Kidney glomerular epithelial cell (primary cell): ENCODE measurements at regions not wholly inside any gene's neighbourhood (a gene's known extent, or its start where the extent isn't known, plus 50 kb on each side); places are given as distances from the start of the nearest gene placed in this dataset.
"Not testable (repeated sequence)": the region's sequence is repeated elsewhere in the genome, so short reads cannot be mapped to it uniquely, and the experiment has no call there.

Source experiments
- DNase-seq: peaks from one replicate; lab custom pipeline; 2025; lab: John Stamatoyannopoulos, UW

DNA sequence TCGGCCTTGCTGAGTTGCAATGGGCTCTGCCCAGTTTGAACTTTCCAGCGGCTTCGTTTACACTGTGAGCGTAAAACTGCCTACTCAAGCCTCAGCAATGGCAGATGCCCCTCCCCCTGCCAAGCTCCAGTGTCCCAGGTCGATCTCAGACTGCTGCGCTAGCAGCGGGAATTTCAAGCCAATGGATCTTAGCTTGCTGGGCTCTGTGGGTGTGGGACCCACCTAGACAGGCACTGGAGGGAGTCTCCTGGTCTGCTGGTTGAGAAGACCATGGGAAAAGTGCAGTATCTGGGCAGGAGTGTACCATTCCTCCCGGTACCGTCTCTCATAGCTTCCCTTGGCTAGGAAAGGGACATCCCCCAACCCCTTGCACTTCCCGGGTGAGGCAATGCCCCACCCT is 88.2 kb downstream of the KLHL28 start:
- no peak for DNase-seq

DNA sequence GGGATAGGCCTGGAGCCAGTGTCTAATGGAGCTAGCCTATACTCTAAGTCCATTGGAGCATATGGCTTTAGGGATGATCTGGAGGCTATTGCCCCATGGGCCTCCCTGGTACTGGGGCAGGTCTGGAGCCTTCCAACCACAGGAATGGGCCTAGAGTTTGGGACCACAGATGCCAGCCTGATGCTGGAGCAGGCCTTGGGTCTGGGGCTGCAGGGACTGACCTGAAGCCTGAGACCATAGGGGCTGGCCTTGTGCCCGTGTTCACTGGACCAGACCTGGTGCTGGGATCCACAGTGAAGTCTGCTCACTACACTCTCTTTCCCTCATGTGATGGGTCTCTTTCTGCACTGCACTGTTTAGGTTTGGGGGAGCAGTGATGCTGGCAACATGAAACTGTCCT is 95.0 kb downstream of the KLHL28 start:
- no peak for DNase-seq

DNA sequence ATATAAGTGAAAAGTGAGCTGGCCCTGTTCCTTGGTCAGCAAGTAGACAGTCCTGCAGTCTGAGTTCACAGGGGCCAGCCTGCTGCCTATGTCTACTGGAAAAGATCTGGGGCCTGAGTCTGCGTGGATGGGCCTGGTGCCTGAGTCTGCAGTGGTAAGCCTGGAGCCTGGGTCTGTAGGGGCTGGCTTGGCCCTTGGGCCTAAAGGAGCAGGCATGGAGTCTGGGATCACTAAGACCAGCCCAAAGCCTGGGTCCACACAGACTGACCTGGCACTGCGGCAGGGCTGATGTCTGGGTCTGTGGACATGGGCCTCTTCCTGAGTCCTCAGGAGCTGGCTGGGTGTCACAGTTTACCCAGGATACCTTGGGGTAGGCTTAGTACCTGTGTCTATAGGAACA is 95.4 kb downstream of the KLHL28 start:
- DNase-seq, result no peak

DNA sequence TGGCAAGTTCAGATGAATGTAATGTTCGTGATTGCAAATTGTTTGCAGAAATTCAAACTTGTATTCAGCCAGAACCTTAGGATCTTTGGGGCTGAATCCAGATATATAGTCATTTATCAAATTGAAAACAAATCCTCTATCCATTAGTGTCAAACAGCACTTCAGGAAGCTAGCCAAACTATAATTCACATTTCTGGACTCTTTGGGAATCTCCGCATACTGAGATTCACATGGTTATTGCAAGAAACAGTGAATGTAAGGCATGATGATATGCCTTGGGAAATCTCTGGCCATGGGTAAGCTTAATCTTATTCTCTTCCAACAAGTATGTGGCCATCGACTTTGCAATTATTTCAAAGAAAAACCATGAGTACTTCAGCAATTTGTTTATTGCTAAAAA is 98.5 kb downstream of the KLHL28 start:
- no peak for DNase-seq

DNA sequence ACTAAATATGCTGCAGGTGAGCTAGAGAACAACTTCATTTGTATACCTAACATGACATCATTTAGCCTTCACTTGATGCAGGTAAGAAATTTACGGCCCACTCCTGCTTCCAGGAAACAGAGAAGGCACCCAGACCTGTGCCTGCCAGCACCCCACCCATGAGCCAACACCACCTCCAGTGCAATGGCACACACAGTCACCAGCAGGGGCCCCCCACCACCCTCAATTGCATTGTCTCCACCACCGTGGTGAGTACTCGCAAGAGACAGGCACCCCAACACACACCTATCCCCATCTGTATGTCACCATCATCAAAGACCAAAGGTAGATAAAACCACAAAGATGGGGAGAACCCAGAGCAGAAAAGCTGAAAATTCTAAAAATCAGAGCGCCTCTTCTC is 107.6 kb downstream of the KLHL28 start:
- DNase-seq, result no peak

DNA sequence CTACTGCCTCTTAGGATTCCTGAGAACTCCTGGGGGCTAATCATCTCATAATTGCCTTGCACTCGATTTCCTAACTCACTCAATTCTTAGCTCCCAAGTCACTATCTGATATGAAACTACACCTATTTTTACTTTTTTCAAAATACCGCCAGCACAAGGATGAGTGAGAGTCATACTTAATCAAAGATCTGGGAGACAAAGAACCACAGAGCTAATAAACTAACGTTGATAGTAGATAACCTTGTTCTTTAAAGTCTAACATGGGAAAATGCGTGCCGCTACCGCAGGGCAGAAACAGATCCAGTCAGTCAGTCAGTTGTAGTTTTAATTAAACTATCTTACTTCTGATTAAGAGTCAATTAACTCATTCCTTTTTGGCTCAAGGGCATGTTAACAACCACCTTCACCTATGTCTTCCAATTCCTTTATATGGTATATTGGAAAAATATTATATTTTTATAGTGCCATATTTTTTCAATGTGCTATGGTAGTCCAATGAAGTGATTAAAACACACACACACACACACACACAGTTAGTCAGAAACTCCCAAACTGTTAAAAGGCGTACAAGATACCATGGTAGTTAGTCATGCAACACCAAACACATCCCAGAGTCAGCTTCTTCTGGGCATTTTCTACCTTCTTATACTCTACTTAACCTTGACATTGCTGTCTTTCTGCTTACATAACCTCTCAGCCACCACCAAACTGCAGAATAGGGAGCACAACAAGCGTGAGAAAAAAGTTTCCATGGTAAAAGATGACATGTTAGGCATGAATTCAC is 114.0 kb downstream of the KLHL28 start:
- DNase-seq, result peak; percentile 17

DNA sequence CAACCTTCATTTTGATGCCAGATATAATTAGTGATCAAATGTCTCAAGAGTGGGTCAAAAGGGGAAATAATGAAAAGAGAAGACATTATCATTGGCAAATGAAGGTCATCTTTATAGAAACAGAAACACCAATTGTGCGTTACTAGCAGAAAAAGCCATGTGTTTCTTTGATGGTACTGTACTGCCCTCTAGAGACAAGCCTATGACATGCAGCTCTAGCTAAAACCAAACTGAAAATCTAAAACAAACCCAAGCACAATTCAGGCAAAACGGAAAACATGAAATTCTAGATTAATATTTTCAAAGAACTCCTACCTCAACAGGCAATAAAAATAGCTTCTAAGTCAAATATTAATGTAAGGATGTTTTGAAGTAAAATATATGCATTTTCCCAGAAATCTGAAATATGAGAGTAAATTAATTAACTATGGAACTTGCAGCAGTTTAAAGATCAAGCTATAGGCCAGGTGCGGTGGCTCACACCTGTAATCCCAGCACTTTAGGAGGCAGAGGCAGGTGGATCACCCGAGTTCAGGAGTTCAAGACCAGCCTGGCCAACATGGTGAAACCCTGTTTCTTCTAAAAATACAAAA is 115.4 kb downstream of the KLHL28 start:
- DNase-seq, result peak; percentile 19

DNA sequence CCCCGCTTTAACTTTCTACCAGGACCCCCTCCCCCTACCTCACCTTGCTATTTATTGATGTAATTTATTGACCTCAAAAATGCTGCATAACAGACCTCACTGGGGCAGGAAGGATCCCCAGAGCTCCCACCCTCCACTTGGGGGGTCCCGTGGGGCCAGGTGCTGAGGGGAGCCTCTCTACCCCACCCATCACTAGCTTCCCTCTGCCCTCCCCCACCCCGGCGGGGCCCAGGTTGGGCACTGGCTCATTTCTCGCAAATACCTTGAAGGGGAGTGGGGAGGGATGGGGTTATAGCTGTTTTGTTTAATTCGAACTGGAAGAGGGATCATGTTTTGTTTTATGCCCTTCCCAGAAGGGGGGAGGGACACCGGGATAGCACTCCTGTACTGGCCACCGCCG is 125.8 kb downstream of the KLHL28 start:
- DNase-seq, result not testable (repeated sequence)

DNA sequence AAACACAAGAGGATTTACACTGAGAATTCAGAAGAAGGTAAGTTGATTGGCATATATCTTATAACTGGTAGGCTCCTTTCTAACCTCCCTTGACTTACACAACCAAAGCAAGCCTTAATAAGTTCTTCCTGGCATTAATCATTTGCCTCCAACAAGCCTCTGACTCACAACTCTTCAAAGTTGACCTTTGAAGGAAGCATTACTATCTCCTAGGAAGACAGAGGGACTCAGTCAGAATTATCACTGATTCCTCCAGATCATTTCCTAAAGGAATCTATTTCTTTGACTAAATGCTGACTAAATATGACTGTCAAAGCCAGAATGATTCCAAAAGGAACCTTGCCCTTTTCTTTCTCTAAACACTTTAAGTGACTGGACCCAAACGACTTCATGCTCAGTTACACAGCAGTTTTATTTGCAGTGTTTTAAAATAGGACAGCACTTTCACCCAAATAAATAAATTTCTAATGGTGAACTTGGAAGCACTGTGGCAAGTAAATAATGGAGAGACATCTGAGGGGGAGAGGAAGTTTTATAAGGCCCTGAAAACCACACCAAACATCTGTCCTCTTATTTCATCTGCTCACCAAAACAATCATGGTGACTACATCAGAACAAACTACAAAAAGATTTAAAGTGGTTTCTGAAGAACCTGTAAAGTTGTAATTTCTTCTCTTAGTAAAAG is 128.2 kb downstream of the KLHL28 start:
- DNase-seq, result peak; percentile 58

DNA sequence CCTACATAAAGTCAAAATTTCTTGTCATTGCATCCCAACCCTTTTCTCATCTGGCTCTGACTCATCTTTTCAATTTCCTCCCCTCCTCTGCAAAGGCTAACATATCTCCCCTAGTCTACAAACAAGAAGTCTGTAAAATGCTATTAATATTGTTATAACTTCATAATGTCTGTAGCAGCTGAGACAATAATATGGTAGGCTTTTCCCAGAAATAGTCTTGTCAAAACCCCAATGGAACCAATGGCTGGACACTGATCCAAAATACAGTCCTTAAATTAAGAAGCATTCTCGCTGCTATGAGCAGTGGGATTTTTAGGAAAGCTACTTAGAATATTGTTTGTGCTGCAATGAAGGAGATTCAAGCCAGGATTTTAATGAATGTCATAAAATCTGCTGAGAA is 131.4 kb downstream of the KLHL28 start:
- DNase-seq, result no peak

DNA sequence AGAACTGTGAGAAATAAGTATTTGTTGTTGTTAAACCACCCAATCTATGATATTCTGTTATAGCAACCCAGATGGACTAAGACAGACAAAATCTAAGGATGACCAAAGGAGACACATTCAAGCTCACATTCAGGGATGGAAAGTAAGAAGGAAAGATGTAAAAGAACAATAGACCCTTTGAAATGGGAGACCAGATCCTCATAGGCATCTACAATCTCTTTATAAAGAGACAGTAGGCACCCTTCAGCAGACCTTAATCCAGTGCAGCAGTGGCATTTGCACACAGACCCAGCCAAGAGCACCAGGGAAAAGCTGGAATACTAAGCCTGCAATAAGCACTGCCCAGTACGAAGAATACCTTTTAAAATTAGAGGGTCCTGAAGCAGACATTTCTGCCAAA is 132.7 kb downstream of the KLHL28 start:
- DNase-seq, result no peak

DNA sequence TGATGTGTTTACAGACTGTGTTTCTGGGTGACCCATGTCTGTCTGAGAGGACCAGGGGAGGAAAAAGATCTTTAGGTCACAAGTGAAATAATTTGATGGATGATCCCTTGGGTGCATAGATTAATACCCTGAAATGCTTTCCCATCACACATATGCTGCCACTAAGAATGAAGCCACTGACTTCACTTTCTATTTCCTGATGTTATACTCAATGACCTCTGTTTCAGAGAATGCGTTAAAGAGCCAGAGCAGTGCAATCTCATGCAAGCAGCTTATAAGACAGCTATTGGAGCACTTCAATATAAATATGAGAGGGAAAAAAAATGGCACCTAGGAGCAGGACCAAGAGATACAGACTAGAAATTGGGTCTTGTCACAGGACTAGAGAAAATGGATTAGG is 133.7 kb downstream of the KLHL28 start:
- no peak for DNase-seq

DNA sequence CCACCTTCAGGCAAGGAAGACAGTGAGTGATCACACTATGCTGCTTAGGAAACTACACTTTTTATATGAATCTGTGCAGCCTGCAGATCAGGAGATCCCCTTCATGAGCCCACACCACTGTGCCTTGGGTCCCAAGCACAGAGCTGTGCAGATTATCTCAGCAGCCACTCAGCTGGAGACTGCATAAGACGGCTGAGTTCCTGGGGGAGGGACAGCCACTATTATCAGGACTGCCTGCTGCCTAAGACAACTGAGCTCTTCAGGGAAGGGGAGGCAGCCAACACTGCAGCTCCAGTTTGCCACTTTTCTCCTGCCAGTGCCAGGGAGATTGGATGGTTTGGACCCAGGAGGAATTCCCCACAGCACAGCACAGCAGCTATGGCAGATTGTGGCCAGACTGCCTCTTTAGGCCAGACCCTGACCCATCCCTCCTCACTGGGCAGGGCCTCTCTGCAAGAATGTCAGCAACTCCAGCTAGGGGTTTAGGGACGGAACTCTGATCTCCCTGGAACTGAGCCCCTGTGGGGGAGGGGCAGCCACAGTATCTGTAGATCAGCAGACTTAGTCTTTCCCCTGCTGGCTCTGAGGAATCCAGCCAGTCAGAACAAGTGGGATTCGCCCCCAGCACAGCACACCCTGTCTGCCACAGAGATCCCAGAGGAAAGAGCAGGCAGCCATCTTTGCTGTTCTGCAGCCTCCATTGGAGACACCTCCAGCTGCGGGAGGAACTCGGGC is 141.3 kb downstream of the KLHL28 start:
- no peak for DNase-seq

DNA sequence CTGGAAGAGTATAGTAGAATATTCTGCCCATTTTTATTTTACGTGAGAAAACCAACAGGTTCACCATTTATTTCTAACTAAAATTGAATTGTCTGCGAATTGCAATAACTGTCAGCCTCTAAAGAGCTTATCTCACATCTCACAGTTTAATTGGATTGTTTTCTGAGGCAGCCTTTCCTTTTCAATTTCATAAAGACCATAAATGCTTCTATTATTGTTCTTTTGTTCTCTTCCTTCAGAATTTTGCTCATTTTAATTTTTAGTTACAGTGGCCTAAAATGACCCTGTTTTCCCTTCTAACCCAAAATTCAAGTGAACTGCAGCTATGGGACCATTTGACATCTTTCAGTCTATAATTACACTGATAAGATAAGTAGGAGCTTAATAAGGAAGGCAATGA is 147.6 kb downstream of the KLHL28 start:
- no peak for DNase-seq

DNA sequence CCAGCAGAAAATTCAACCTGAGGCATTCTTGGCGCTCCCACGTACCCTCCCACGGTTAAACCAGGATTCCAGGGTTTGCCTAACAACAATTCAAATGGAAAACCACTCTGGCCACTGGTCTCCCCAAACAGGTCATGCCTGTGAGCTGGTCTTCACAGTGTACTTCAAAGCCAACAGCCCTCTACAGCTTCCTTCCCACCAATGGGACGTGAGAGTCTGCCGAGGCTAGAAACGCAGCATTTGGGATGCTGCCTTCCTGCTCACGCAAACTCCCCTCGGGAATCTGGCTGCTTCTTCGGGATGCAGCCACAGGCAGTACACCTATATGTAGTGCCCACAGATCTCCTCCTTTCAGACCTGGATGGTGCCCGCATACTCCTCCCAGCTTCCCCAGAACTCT is 149.1 kb downstream of the KLHL28 start:
- no peak for DNase-seq

DNA sequence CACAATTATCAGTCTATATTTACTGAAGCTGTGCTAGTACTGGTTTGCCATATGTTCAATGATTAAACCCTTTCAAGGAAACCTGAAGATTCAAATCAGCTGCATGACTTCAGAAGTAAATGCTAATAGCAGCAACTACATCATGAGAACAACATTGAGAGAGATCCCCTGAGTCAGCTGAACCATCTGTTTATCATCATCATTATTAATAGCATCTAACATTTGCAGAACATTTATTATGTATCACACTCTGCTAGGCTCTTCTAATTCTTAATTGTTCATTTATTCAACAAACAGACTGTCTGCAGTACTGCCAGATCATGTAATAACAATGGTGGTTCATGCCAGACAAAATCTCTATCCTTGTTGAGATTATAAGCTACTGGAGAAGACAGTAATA is 157.4 kb downstream of the KLHL28 start:
- no peak for DNase-seq

DNA sequence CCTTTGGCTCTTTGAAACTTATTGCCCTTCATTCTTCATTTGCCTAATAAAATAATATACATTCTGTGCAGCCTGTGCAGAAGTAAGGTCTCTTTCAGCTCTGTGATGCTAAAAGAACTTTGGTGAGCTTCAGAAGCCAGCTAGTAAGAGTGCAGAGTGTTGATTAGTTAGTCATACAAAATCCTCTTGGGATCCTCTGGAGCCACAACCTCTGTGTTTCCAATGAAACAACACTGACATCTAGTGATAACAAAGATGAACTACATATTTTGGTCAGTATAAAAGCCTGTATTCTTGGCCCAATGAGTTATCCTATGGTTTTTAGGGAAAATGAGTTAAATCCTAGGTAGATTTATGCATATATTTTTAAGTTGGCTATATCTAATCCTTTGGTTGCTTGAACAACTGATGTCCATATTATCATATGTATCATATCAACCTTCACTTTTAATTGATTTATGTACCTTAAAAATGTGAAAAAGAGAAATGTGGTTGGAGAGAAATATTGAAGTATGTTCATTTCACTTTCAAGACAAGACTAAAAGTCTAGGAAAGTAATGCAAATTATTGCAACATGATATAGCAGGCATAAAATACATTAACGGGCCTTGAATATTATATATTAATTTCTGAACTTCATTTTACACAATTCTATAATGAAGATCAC is 158.4 kb downstream of the KLHL28 start:
- DNase-seq, result peak; percentile 55

DNA sequence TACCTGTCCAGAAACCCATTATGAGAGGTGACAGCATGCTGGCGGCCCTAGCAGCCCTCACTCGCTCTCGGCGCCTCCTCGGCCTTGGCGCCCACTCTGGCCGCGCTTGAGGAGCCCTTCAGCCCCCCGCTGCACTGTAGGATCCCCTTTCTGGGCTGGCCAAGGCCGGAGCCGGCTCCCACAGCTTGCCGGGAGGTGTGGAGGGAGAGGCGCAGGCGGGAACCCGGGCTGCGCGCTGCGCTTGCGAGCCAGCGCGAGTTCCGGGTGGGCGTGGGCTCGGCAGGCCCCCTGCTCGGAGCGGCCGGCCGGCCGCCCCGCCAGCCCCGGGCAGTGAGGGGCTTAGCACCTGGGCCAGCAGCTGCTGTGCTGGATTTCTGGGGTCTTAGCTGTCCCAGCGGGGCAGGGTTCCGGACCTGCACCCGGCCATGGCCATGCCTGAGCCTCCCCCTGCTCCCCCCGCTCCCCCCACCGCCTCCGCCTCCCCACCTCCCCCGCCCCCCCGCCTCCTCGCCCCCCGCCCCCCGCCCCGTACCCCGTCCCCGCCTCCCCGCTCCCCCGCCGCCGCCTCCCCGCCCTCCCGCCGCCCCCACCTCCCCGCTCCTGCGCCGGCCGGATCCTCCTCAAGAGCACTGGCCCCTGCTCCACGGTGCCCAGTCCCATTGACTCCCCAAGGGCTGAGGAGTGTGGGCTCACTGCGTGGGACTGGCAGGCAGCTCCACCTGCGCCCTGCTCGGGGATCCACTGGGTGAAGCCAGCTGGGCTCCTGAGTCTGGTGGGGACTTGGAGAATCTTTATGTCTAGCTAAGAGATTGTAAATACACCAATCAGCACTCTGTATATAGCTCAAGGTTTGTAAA is 163.1 kb downstream of the KLHL28 start:
- no peak for DNase-seq

DNA sequence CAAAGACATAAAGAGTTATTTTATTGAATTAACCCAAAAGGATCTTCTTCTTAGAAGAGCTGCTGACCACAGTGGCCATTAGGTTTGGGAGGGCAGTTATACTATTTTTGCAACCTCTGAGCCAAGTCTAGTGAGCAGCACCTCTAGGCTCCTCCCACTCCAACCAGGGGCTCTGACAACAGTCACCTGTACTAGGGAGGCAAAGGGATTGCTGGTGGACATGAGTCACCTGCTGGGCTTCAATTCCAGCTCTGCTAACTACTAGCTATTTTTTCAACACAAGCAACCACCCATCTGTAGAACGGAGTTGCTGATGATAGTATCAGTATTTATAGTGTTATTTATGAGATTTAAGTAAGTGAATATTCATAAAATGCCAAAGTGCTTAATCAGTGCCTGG is 166.0 kb downstream of the KLHL28 start:
- no peak for DNase-seq

DNA sequence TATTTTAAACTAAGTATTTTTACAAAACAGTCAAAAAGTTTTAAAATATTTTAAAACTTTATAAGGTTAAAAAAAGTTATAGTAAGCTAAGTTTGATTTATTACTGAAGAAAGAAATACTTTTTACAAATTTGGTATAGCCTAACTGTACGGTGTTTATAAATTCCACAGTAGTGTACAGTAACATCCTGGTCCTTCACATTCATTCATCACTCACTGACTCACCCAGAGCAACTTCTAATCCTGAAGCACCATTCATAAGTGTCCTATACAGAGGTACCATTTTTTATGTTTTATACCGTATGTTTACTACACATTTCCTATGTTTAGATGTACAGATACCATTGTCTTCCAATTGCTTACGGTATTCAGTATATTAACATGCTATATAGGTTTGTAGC is 170.0 kb downstream of the KLHL28 start:
- no peak for DNase-seq

DNA sequence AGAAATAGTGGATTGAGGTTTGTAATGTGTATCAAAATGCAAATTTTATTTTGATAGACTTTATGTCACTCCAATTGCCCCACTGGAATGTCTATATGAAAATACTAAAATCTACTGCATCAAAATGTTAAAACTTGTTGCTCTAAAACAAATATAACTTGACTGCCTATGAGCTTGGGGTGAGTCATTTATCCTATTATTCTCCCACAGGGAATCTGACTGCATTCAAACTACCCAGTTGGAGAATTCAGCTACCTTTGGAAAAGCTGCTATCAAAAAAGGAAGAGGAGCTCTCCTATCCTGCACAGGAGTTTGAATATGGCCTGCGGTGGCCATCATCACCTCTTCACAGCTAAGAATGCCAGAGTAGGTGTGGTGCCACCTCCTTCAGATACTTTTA is 173.1 kb downstream of the KLHL28 start:
- DNase-seq, result no peak
